ENCODE measurements at regions not wholly inside any gene's neighbourhood (a gene's known extent, or its start where the extent isn't known, plus 50 kb on each side); places are given as distances from the start of the nearest gene placed in this dataset.
A peak's percentile ranks its signal among the peaks of the same experiment; 100 is the strongest.

- Mint-ChIP-seq H3K4me1 (no peaks in the 10 kb centered on the region), H3K36me3 (no peaks in the 10 kb centered on the region), H3K4me3 (no peak overlapping the region), H3K27ac (no peak overlapping the region), H3K27me3 (peaks cover 7% of the 10 kb centered on the region), H3K9me3 (no peaks in the 10 kb centered on the region)
- no peak for ATAC-seq
Measured at GRCh38 chr16:74199066-74199841, 97.4 kb upstream of the PSMD7 start.

DNA sequence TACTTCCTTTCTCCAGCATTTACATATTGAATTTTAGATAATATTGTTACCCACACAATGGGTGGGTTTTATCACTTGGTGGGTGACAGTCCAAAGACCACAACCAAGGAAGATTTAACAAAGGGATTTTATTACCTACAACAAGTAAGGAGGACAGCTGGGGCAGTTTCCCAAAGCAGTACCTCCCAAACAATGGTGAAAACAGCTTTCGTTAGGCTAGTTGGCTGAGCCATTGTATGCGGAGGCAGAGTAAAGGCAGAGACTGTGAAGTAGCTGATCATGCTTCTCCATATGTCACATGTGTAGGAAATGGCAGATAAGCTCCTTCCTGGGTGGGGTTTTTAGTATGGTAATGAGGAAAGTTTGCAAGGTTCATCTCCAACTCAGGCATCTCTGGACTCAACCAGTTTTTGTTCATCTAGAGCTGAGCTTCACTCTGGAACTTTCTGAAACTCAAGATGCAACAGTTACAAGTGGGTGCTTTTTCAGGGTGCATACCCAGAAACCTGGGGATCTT lies 104.3 kb upstream of the PSMD7 start:
- H3K36me3 Mint-ChIP-seq = no peaks in the 10 kb centered on the region
- no peaks in the 10 kb centered on the region for H3K4me1 Mint-ChIP-seq
- ATAC-seq = no peak
- no peak overlapping the region for H3K27ac Mint-ChIP-seq
- H3K27me3 Mint-ChIP-seq = peaks cover 17% of the 10 kb centered on the region
- H3K9me3 Mint-ChIP-seq = peaks cover 3% of the 10 kb centered on the region
- H3K4me3 Mint-ChIP-seq = no peak overlapping the region

- Mint-ChIP-seq H3K27me3 (peaks cover 15% of the 10 kb centered on the region), H3K36me3 (no peaks in the 10 kb centered on the region), H3K9me3 (peaks cover 3% of the 10 kb centered on the region), H3K27ac (no peak overlapping the region), H3K4me1 (no peaks in the 10 kb centered on the region), H3K4me3 (no peak overlapping the region)
- ATAC-seq = peak; percentile 53
Measured at GRCh38 chr16:74190292-74190691, 106.3 kb upstream of the PSMD7 start.

GRCh38 chr16:74188856-74189255 lies 107.8 kb upstream of the PSMD7 start:
- H3K27me3 Mint-ChIP-seq = peaks cover 10% of the 10 kb centered on the region
- H3K27ac Mint-ChIP-seq = no peak overlapping the region
- no peaks in the 10 kb centered on the region for H3K4me1 Mint-ChIP-seq
- no peak overlapping the region for H3K4me3 Mint-ChIP-seq
- ATAC-seq = no peak
- H3K36me3 Mint-ChIP-seq = no peaks in the 10 kb centered on the region
- peaks cover 3% of the 10 kb centered on the region for H3K9me3 Mint-ChIP-seq

DNA sequence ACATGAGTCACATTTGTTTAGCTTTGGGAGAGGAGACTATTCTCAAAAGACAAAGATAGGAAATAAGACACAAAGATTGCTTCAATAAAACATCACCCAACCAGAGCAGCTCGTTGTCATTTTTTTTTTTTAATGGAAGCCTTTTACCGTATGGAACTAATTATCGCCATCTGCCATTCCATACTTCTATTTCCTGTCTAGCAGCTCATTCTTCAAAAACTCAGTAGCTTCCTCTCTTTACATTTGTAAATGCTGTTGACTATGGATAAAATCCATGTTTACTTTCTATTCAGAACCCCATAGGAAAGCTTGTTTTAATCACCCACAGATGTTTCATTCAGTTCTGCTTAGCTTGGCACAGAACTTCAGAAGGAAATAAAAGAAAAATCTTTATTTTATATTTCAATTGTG lies 110.0 kb upstream of the PSMD7 start:
- ATAC-seq = no peak
- H3K4me3 Mint-ChIP-seq = no peak overlapping the region
- H3K27ac Mint-ChIP-seq = no peak overlapping the region
- H3K36me3 Mint-ChIP-seq = no peaks in the 10 kb centered on the region
- peaks cover 11% of the 10 kb centered on the region for H3K9me3 Mint-ChIP-seq
- H3K27me3 Mint-ChIP-seq = peaks cover 7% of the 10 kb centered on the region
- H3K4me1 Mint-ChIP-seq = no peaks in the 10 kb centered on the region

DNA sequence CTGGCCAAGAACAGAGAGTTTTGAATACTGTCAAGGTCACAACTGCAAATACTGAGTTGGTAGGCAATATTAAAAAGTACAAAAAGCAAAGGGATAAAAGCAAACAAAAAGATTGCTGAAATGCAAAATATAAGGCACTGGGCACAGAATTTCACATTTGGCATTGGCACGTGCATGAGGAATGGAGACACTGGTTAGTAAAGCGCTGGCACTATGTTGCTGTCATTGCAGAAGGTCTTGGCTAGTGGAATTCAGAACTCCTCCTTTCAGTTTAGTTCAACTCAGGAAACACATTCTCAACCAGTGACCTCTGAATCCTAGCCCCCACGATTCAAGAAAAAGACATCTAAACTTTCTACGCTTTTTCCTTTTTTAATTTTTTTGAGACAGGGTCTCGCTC lies 111.8 kb upstream of the PSMD7 start:
- Mint-ChIP-seq H3K4me3 (no peak overlapping the region), H3K36me3 (no peaks in the 10 kb centered on the region), H3K27ac (no peak overlapping the region), H3K4me1 (no peaks in the 10 kb centered on the region), H3K9me3 (peaks cover 16% of the 10 kb centered on the region), H3K27me3 (peaks cover 7% of the 10 kb centered on the region)
- ATAC-seq = no peak

DNA sequence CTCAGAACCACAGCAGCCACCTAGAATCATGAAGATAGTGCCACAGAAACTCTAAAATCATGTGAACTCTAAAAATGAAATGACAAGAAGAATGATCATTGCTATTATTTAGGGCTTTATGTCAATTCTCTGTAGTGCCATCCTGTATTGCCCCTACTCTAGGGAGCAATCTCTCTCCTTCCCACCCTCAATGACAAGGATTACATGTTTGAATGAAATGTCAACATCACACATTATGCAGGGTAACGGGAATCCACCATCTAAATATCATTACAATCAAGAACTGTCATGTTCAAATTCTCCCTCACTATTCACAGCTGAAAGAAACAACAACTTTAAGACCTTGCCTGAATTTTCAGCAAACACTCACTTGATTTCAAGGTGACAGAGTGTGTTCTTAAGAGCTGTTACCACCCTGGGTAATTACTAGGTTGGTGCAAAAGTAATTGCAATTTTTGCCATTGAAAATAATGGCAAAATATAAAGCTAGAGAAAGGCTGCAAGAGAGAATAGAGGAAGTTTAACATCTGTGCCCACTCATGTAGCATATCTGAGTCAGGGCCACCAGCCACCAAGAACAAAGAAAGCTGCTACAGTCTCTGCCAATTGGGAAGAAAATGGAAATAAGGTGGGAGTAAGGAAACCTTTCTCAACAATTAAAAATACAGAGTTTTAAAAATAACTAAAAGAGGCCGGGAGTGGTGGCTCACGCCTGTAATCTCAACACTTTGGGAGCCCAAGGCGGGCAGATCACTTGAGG lies 112.8 kb upstream of the PSMD7 start:
- no peaks in the 10 kb centered on the region for H3K4me1 Mint-ChIP-seq
- ATAC-seq = no peak
- no peak overlapping the region for H3K4me3 Mint-ChIP-seq
- peaks cover 7% of the 10 kb centered on the region for H3K27me3 Mint-ChIP-seq
- H3K36me3 Mint-ChIP-seq = no peaks in the 10 kb centered on the region
- H3K9me3 Mint-ChIP-seq = peaks cover 16% of the 10 kb centered on the region
- no peak overlapping the region for H3K27ac Mint-ChIP-seq

GRCh38 chr16:74169687-74170376 lies 126.8 kb upstream of the PSMD7 start:
- no peaks in the 10 kb centered on the region for H3K27me3 Mint-ChIP-seq
- H3K27ac Mint-ChIP-seq = no peak overlapping the region
- H3K36me3 Mint-ChIP-seq = no peaks in the 10 kb centered on the region
- no peak for ATAC-seq
- peaks cover 3% of the 10 kb centered on the region for H3K9me3 Mint-ChIP-seq
- H3K4me1 Mint-ChIP-seq = no peaks in the 10 kb centered on the region
- no peak overlapping the region for H3K4me3 Mint-ChIP-seq

DNA sequence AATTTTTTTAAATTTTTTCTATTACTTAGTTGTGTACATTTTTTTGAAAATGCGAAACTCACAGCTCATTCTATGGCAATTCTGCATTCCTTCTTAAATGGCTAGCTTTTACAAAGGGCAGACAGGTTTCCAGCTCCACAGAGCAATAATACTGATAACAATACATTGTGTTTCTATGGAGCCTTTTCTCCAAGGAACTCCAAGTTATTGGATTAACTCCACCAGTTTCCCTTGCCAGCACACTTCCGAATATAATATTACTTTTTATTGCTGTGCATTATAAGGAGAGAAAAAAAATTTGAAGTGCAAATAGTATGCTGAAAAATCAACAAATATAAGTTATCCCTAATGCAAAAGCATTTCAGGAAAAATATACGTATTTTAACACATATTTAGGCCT lies 127.5 kb upstream of the PSMD7 start:
- H3K9me3 Mint-ChIP-seq = peaks cover 4% of the 10 kb centered on the region

GRCh38 chr16:74168445-74168844 lies 128.2 kb upstream of the PSMD7 start:
- Mint-ChIP-seq H3K27ac (no peak overlapping the region), H3K9me3 (peaks cover 7% of the 10 kb centered on the region), H3K36me3 (no peaks in the 10 kb centered on the region), H3K4me1 (no peaks in the 10 kb centered on the region), H3K4me3 (no peak overlapping the region), H3K27me3 (no peaks in the 10 kb centered on the region)
- ATAC-seq = no peak

More for the DNA sequence above, 127.5 kb upstream of the PSMD7 start:
- H3K27ac Mint-ChIP-seq = no peak overlapping the region
- no peaks in the 10 kb centered on the region for H3K27me3 Mint-ChIP-seq
- ATAC-seq = no peak
- H3K4me1 Mint-ChIP-seq = no peaks in the 10 kb centered on the region
- no peaks in the 10 kb centered on the region for H3K36me3 Mint-ChIP-seq
- no peak overlapping the region for H3K4me3 Mint-ChIP-seq

GRCh38 chr16:74166456-74166855 lies 130.2 kb upstream of the PSMD7 start:
- Mint-ChIP-seq H3K27me3 (no peaks in the 10 kb centered on the region), H3K4me1 (no peaks in the 10 kb centered on the region), H3K4me3 (no peak overlapping the region), H3K27ac (no peak overlapping the region), H3K9me3 (peaks cover 13% of the 10 kb centered on the region), H3K36me3 (no peaks in the 10 kb centered on the region)
- no peak for ATAC-seq

DNA sequence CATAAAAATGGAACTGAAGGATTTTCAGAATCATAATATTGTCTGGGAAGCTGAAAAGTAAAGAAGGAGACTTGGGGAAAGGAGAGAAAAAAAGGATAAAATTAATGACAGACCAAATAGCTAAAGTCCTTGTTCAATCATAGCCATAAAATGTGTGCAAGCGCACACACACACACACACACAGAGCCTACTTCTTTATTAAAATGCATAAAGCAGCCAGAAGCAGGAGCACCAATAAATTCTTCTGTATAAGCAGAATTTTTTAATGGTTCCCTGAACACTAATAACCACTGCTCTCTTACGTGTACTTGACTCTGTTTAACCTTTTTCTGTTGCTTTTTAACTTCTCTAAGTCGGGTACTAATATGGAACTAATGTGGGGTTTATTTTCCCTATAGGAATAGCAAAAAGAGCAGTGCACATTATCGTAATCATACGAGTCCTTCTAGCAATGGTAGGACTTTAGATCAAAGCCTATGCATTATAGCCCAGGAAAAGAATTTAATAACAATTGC lies 131.0 kb upstream of the PSMD7 start:
- Mint-ChIP-seq H3K4me1 (no peaks in the 10 kb centered on the region), H3K9me3 (peaks cover 18% of the 10 kb centered on the region), H3K36me3 (no peaks in the 10 kb centered on the region), H3K4me3 (no peak overlapping the region), H3K27me3 (no peaks in the 10 kb centered on the region), H3K27ac (no peak overlapping the region)
- no peak for ATAC-seq

- H3K4me3 Mint-ChIP-seq = no peak overlapping the region
- H3K36me3 Mint-ChIP-seq = no peaks in the 10 kb centered on the region
- H3K27ac Mint-ChIP-seq = no peak overlapping the region
- no peaks in the 10 kb centered on the region for H3K27me3 Mint-ChIP-seq
- peaks cover 17% of the 10 kb centered on the region for H3K9me3 Mint-ChIP-seq
- no peaks in the 10 kb centered on the region for H3K4me1 Mint-ChIP-seq
- no peak for ATAC-seq
Measured at GRCh38 chr16:74160759-74161158, 135.9 kb upstream of the PSMD7 start.

GRCh38 chr16:74153773-74154172 lies 142.8 kb upstream of the PSMD7 start:
- Mint-ChIP-seq H3K4me1 (no peaks in the 10 kb centered on the region), H3K4me3 (no peak overlapping the region), H3K9me3 (peaks cover 11% of the 10 kb centered on the region), H3K27me3 (no peaks in the 10 kb centered on the region), H3K36me3 (no peaks in the 10 kb centered on the region), H3K27ac (no peak overlapping the region)
- no peak for ATAC-seq

DNA sequence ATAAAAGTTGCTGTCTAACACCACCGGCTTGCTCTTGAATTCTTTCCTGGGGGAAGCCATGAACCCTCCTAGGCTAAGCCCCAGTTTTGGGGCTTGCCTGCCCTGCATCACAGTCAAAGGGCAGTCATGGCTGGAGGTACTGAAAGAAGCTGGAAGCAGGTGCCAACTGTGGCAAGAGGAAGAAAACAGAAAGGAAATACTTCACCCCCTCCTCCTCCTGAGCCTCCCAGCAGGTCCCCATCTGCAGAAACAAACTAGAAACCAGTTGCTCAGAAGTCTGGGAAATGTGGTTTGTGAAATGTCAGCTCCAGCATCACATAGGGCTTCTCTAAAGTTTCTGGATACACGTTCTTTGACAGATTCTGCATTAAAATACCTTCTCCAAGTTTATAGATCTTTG lies 150.0 kb upstream of the PSMD7 start:
- no peak overlapping the region for H3K4me3 Mint-ChIP-seq
- no peaks in the 10 kb centered on the region for H3K27me3 Mint-ChIP-seq
- H3K4me1 Mint-ChIP-seq = no peaks in the 10 kb centered on the region
- peaks cover 2% of the 10 kb centered on the region for H3K9me3 Mint-ChIP-seq
- no peak for ATAC-seq
- no peak overlapping the region for H3K27ac Mint-ChIP-seq
- H3K36me3 Mint-ChIP-seq = no peaks in the 10 kb centered on the region

All from stimulated activated memory B cell treated with anti-CD40 and anti-IgM and Interleukin-4, amounts not matched to agents 10 μg/mL and 1 μg/mL and 100 μg/mL, for 72 hours (primary cell).